IMR-90 (cell line): ENCODE measurements at regions not wholly inside any gene's neighbourhood (a gene's known extent, or its start where the extent isn't known, plus 50 kb on each side); places are given as distances from the start of the nearest gene placed in this dataset.

ENCODE experiments used
- ATAC-seq: fragments of 200-7000 bp; cut with Tn5 transposase; 2 replicates; pipeline ENCODE4 v1.9.1; 2020; ENCODE audit warnings: low read depth, mild to moderate bottlenecking, moderate library complexity
- BruUV-seq: library from RNA; stranded (reverse); fragments of 400-500 nt; replicated peaks from 2 replicates; lab custom pipeline; 2021; lab: Mats Ljungman, UMichigan
- CTCF ChIA-PET: fragments of 300-600 bp; formaldehyde crosslinking; extraction: SDS; loops from one replicate; lab custom pipeline; 2021; ENCODE audit warnings: antibody characterized with exemption; lab: Yijun Ruan, JAX
- POLR2A ChIA-PET: fragments of 300-600 bp; sonication (Branson Sonifier 250); formaldehyde crosslinking; loops from one replicate; lab custom pipeline; 2022; ENCODE audit warnings: antibody characterized with exemption; ENCODE audit not compliant: unreplicated experiment; lab: Charles Lee
- DNase-seq: peaks from one replicate; pipeline ENCODE4 v3.0.0; 2013
- H2AFZ ChIP-seq: replicated peaks from 2 replicates; pipeline ENCODE3; 2013; ENCODE audit warnings: low read length, mild to moderate bottlenecking; ENCODE audit not compliant: poor library complexity
- H2AK5ac ChIP-seq: 2 replicates; pipeline ENCODE4 v1.6.1; 2013; ENCODE audit warnings: low read depth, low read length, inconsistent platforms
- H2AK9ac ChIP-seq: replicated peaks from 2 replicates; pipeline ENCODE3; 2013; ENCODE audit warnings: mild to moderate bottlenecking, low read depth, low read length, moderate library complexity; ENCODE audit not compliant: poor library complexity
- H2BK120ac ChIP-seq: 2 replicates; pipeline ENCODE4 v1.6.1; 2013; ENCODE audit warnings: low read depth, low read length, inconsistent platforms
- H2BK15ac ChIP-seq: 3 replicates; pipeline ENCODE4 v1.6.1; 2013; ENCODE audit warnings: low read depth, low read length, inconsistent platforms
- H2BK20ac ChIP-seq: 2 replicates; pipeline ENCODE4 v1.6.1; 2013; ENCODE audit warnings: low read depth, mild to moderate bottlenecking, inconsistent platforms, low read length, moderate library complexity
- H2BK5ac ChIP-seq: 2 replicates; pipeline ENCODE4 v1.6.1; 2013; ENCODE audit warnings: mild to moderate bottlenecking, low read depth, low read length, inconsistent platforms; ENCODE audit not compliant: poor library complexity, severe bottlenecking
- H3K14ac ChIP-seq: replicated peaks from 2 replicates; pipeline ENCODE4 v1.6.1; 2013; ENCODE audit warnings: low read depth, low read length, inconsistent platforms
- H3K18ac ChIP-seq: 2 replicates; pipeline ENCODE4 v1.6.1; 2013; ENCODE audit warnings: low read depth, low read length, control low read depth
- H3K23ac ChIP-seq: 2 replicates; pipeline ENCODE4 v1.6.1; 2013; ENCODE audit warnings: low read depth, low read length, inconsistent platforms
- H3K27ac ChIP-seq: 2 replicates; pipeline ENCODE4 v1.5.1; 2013; ENCODE audit warnings: mild to moderate bottlenecking, control low read depth, low read length; ENCODE audit not compliant: insufficient read depth
- H3K27me3 ChIP-seq: 2 replicates; pipeline ENCODE4 v1.6.1; 2013; ENCODE audit warnings: low read length; ENCODE audit not compliant: control insufficient read depth, insufficient read depth
- H3K36me3 ChIP-seq: 2 replicates; pipeline ENCODE4 v1.6.1; 2013; ENCODE audit warnings: low read length, mixed read lengths; ENCODE audit not compliant: control insufficient read depth, insufficient read depth
- H3K4ac ChIP-seq: 2 replicates; pipeline ENCODE4 v1.6.1; 2013; ENCODE audit warnings: low read depth, low read length, inconsistent platforms
- H3K4me1 ChIP-seq: 2 replicates; pipeline ENCODE4 v1.6.1; 2013; ENCODE audit warnings: low read length, mixed read lengths; ENCODE audit not compliant: control insufficient read depth, insufficient read depth
- H3K4me2 ChIP-seq: 2 replicates; pipeline ENCODE4 v1.6.1; 2013; ENCODE audit warnings: low read depth, mild to moderate bottlenecking, control low read depth, low read length, moderate library complexity
- H3K4me3 ChIP-seq: 2 replicates; pipeline ENCODE4 v1.5.1; 2013; ENCODE audit warnings: low read depth, mild to moderate bottlenecking, control low read depth, low read length, moderate library complexity; ENCODE audit not compliant: insufficient read depth
- H3K56ac ChIP-seq: 2 replicates; pipeline ENCODE4 v1.6.1; 2013; ENCODE audit warnings: low read length, inconsistent platforms; ENCODE audit not compliant: insufficient read depth; ENCODE audit errors: extremely low read depth
- H3K79me1 ChIP-seq, 2 experiments: 2 replicates each; pipeline ENCODE4 v1.6.1; 2013; ENCODE audit warnings: low read length in 2 of 2, inconsistent platforms in 1 of 2, low read depth in 1 of 2
- H3K9ac ChIP-seq: 2 replicates; pipeline ENCODE4 v1.6.1; 2013; ENCODE audit warnings: low read depth, low read length, control low read depth
- H3K9me1 ChIP-seq: 2 replicates; pipeline ENCODE4 v1.6.1; 2013; ENCODE audit warnings: low read length, inconsistent platforms; ENCODE audit not compliant: insufficient read depth
- H3K9me3 ChIP-seq: 2 replicates; pipeline ENCODE4 v1.6.1; 2013; ENCODE audit warnings: low read length; ENCODE audit not compliant: control insufficient read depth, insufficient read depth
- H4K20me1 ChIP-seq: 2 replicates; pipeline ENCODE4 v1.6.1; 2013; ENCODE audit warnings: low read length, inconsistent platforms; ENCODE audit not compliant: insufficient read depth
- H4K5ac ChIP-seq: 2 replicates; pipeline ENCODE4 v1.6.1; 2013; ENCODE audit warnings: mild to moderate bottlenecking, low read depth, low read length, control low read depth
- H4K8ac ChIP-seq, 2 experiments: 2 replicates each; pipeline ENCODE4 v1.6.1; 2013; ENCODE audit warnings: low read depth in 2 of 2, low read length in 2 of 2, control low read depth in 1 of 2, inconsistent platforms in 1 of 2
- H4K91ac ChIP-seq: 2 replicates; pipeline ENCODE4 v1.6.1; 2013; ENCODE audit warnings: low read depth, low read length, inconsistent platforms; ENCODE audit not compliant: insufficient read depth
- BHLHE40 ChIP-seq: fragments of 150-350 bp; IDR thresholded peaks from 2 replicates; pipeline ENCODE4 v1.6.1; 2016; ENCODE audit warnings: mild to moderate bottlenecking, low read depth, low read length
- CEBPB ChIP-seq: IDR thresholded peaks from 2 replicates; pipeline ENCODE4 v1.6.1; 2012; ENCODE audit warnings: low read depth, low read length, improper control_type of control experiment
- CHD1 ChIP-seq: IDR thresholded peaks from 2 replicates; pipeline ENCODE4 v1.6.1; 2012; ENCODE audit warnings: low read depth, low read length, improper control_type of control experiment
- CTCF ChIP-seq: conservative IDR thresholded peaks from 2 replicates; pipeline ENCODE4 v1.5.1; 2012; ENCODE audit warnings: mild to moderate bottlenecking, low read depth, low read length, improper control_type of control experiment
- ELK1 ChIP-seq: fragments of 150-350 bp; IDR thresholded peaks from 2 replicates; pipeline ENCODE4 v1.6.1; 2016; ENCODE audit warnings: low read depth, mild to moderate bottlenecking, low read length, moderate library complexity, borderline replicate concordance
- FOS ChIP-seq: fragments of 150-350 bp; IDR thresholded peaks from 2 replicates; pipeline ENCODE4 v1.6.1; 2016; ENCODE audit warnings: low read depth, low read length
- MAFK ChIP-seq: IDR thresholded peaks from 2 replicates; pipeline ENCODE4 v1.6.1; 2012; ENCODE audit warnings: low read depth, low read length, improper control_type of control experiment
- MAZ ChIP-seq: IDR thresholded peaks from 2 replicates; pipeline ENCODE4 v1.6.1; 2012; ENCODE audit warnings: low read depth, mild to moderate bottlenecking, low read length, improper control_type of control experiment, moderate library complexity, borderline replicate concordance
- MXI1 ChIP-seq: IDR thresholded peaks from 2 replicates; pipeline ENCODE4 v1.6.1; 2012; ENCODE audit warnings: low read depth, mild to moderate bottlenecking, low read length, moderate library complexity, borderline replicate concordance
- NFE2L2 ChIP-seq: fragments of 150-350 bp; IDR thresholded peaks from 2 replicates; pipeline ENCODE4 v1.6.1; 2016; ENCODE audit warnings: low read depth, mild to moderate bottlenecking, low read length
- POLR2A ChIP-seq: IDR thresholded peaks from 2 replicates; pipeline ENCODE4 v1.6.1; 2012; ENCODE audit warnings: mild to moderate bottlenecking, low read depth, low read length
- RAD21 ChIP-seq: IDR thresholded peaks from 2 replicates; pipeline ENCODE4 v1.6.1; 2012; ENCODE audit warnings: low read length, improper control_type of control experiment
- RCOR1 ChIP-seq: IDR thresholded peaks from 2 replicates; pipeline ENCODE4 v1.6.1; 2012; ENCODE audit warnings: mild to moderate bottlenecking, low read length, improper control_type of control experiment; ENCODE audit not compliant: insufficient replicate concordance
- RFX5 ChIP-seq: IDR thresholded peaks from 2 replicates; pipeline ENCODE4 v1.8.0; 2012; ENCODE audit warnings: low read depth, mild to moderate bottlenecking, low read length, moderate library complexity
- SMC3 ChIP-seq: fragments of 150-350 bp; IDR thresholded peaks from 2 replicates; pipeline ENCODE4 v1.6.1; 2016; ENCODE audit warnings: low read depth, mild to moderate bottlenecking, antibody characterized with exemption, low read length, moderate library complexity
- USF2 ChIP-seq: fragments of 150-350 bp; IDR thresholded peaks from 2 replicates; pipeline ENCODE4 v1.6.1; 2017; ENCODE audit warnings: mild to moderate bottlenecking, antibody characterized with exemption, low read length, low read depth
- WGBS, 2 experiments: methylation state at CpG; one replicate each; pipeline versions ENCODE4 v1.1.5 to v1.1.7; 2013; ENCODE audit warnings: missing lambda C conversion rate in 2 of 2; ENCODE audit not compliant: insufficient read length in 1 of 2; ENCODE audit errors: extremely low coverage in 2 of 2; 5-methylcytosine and 5-hydroxymethylcytosine counted together
- dilution Hi-C: fragments of 300-500 bp; cut with HindIII; formaldehyde crosslinking; loops from one replicate; pipeline ENCODE4 v1.14.3; 2018; ENCODE audit warnings: low sequenced_read_pairs; ENCODE audit not compliant: unreplicated experiment
- in situ Hi-C: fragments of 300-500 bp; cut with MboI; formaldehyde crosslinking; loops from 3 replicates; pipeline ENCODE4 v1.14.3; 2019; ENCODE audit warnings: low sequenced_read_pairs, inconsistent platforms, mixed read lengths
- intact Hi-C: fragments of 100-400 bp; cut with micrococcal nuclease; formaldehyde crosslinking; loops from 2 replicates; pipeline ENCODE4 v1.10.0; 2022

DNA sequence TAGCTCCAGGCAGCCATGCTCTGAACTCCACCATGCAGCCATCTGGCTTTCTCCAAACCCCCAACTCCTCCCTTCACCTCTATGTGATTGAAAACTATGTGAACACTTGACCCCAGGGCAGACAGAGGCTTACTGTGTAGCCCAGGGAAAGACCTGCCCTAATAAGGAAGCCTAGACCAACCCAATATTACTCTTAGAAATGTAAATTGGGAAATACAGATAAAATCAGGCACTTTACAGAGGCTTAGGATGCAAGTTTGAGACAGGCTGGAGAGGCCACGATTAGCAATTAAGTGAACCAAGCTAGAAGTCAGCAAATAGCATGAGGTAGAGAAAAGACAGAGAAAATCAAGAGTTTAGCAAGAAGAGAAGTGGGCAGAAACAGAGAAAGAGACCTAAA is 141.7 kb upstream of the ABCA1 start:
- TF ChIP-seq POLR2A (no peak), CEBPB (no peak), RCOR1 (no peak), FOS (no peak), CTCF (no peak), CHD1 (no peak), BHLHE40 (no peak), RAD21 (no peak), USF2 (no peak), MAFK (no peak), MAZ (no peak), MXI1 (no peak), RFX5 (no peak), SMC3 (no peak), ELK1 (no peak), NFE2L2 (no peak)
- H3K4me1 ChIP-seq = peaks cover 25% of the 10 kb centered on the region
- H3K9ac ChIP-seq = no peak overlapping the region
- no peak overlapping the region for H3K4me3 ChIP-seq
- no peak overlapping the region for H3K56ac ChIP-seq
- H4K5ac ChIP-seq = peak overlapping the region; percentile 95
- H2BK15ac ChIP-seq = peak overlapping the region; percentile 95
- no peak overlapping the region for H3K4me2 ChIP-seq
- peak overlapping the region; percentile 87 for H2BK5ac ChIP-seq
- H2AK9ac ChIP-seq = no peak overlapping the region
- BruUV-seq = no TSS peak
- dilution Hi-C loops (no loop called here), in situ Hi-C loops (loop anchor here (10.0 kb wide), 1 partner anchor 205 kb away; no protein-coding TSS in a partner anchor), intact Hi-C loops (no loop called here)
- peaks cover 13% of the 10 kb centered on the region for H3K9me1 ChIP-seq
- peak overlapping the region; percentile 40; the same call in 1 of the 2 replicates for H3K23ac ChIP-seq
- POLR2A ChIA-PET = no interaction called here
- no peaks in the 10 kb centered on the region for H3K79me1 ChIP-seq
- peak overlapping the region; percentile 67 for H2BK20ac ChIP-seq
- peak overlapping the region; percentile 98 for H3K18ac ChIP-seq
- WGBS, 2 experiments = no CpG with 5 or more reads among the region's 1 CpG
- H4K91ac ChIP-seq = peak overlapping the region; percentile 84
- CTCF ChIA-PET = no interaction called here
- H2AK5ac ChIP-seq = no peak overlapping the region
- H3K27me3 ChIP-seq = no peaks in the 10 kb centered on the region
- peak overlapping the region in 1 of 2 experiments; percentile 73; a peak in 3 of 4 replicates for H4K8ac ChIP-seq
- DNase-seq (no peak), ATAC-seq (no peak)
- no peak overlapping the region for H2AFZ ChIP-seq
- H3K27ac ChIP-seq = peak overlapping the region; percentile 65; the same call in 1 of the 2 replicates
- H3K36me3 ChIP-seq = no peaks in the 10 kb centered on the region
- H3K9me3 ChIP-seq = peaks cover 2% of the 10 kb centered on the region; the same call in 1 of the 2 replicates
- H3K4ac ChIP-seq = peak overlapping the region; percentile 76
- no peaks in the 10 kb centered on the region for H4K20me1 ChIP-seq
- peak overlapping the region; percentile 78 for H2BK120ac ChIP-seq
- H3K14ac ChIP-seq = peak overlapping the region; percentile 39
